GM21619 (cell line): ENCODE measurements at regions not wholly inside any gene's neighbourhood (a gene's known extent, or its start where the extent isn't known, plus 50 kb on each side); places are given as distances from the start of the nearest gene placed in this dataset.

Source experiments
- ATAC-seq: cut with Tn5 transposase; IDR thresholded peaks from one replicate; pipeline ENCODE4 v1.9.1; 2021; ENCODE audit not compliant: unreplicated experiment

- no peak for ATAC-seq
Measured at GRCh38 chr13:24006520-24007248, 109.4 kb upstream of the C1QTNF9B start.

GRCh38 chr13:24007979-24008620 is 110.8 kb upstream of the C1QTNF9B start:
- ATAC-seq: no peak

GRCh38 chr13:24008679-24009078 is 111.4 kb upstream of the C1QTNF9B start:
- ATAC-seq: no peak

- no peak for ATAC-seq
Measured at GRCh38 chr13:24011266-24011665, 114.0 kb upstream of the C1QTNF9B start.

- ATAC-seq: no peak
Measured at GRCh38 chr13:24012648-24013047, 115.3 kb upstream of the C1QTNF9B start.

- ATAC-seq: no peak
Measured at GRCh38 chr13:24013189-24013588, 115.9 kb upstream of the C1QTNF9B start.

GRCh38 chr13:24016046-24016445 is 118.7 kb upstream of the C1QTNF9B start:
- ATAC-seq: no peak

GRCh38 chr13:24022568-24022967 is 125.3 kb upstream of the C1QTNF9B start:
- no peak for ATAC-seq

GRCh38 chr13:24023073-24023472 is 125.8 kb upstream of the C1QTNF9B start:
- ATAC-seq: no peak

- ATAC-seq: no peak
Measured at GRCh38 chr13:24027494-24027893, 130.2 kb upstream of the C1QTNF9B start.

- no peak for ATAC-seq
Measured at GRCh38 chr13:24032252-24032651, 128.3 kb upstream of the SPATA13 start.

- ATAC-seq: no peak
Measured at GRCh38 chr13:24032674-24033073, 127.8 kb upstream of the SPATA13 start.

- no peak for ATAC-seq
Measured at GRCh38 chr13:24033527-24034302, 126.8 kb upstream of the SPATA13 start.

GRCh38 chr13:24035411-24035810 is 125.1 kb upstream of the SPATA13 start:
- ATAC-seq: no peak

GRCh38 chr13:24036115-24036514 is 124.4 kb upstream of the SPATA13 start:
- no peak for ATAC-seq

GRCh38 chr13:24038405-24038804 is 122.1 kb upstream of the SPATA13 start:
- ATAC-seq: no peak

GRCh38 chr13:24038841-24039330 is 121.6 kb upstream of the SPATA13 start:
- ATAC-seq: no peak

- ATAC-seq: peak; percentile 68
Measured at GRCh38 chr13:24039621-24040475, 120.7 kb upstream of the SPATA13 start.

- ATAC-seq: no peak
Measured at GRCh38 chr13:24040835-24041234, 119.7 kb upstream of the SPATA13 start.

- ATAC-seq: no peak
Measured at GRCh38 chr13:24041651-24042225, 118.8 kb upstream of the SPATA13 start.
